ENCODE measurements at regions not wholly inside any gene's neighbourhood (a gene's known extent, or its start where the extent isn't known, plus 50 kb on each side); places are given as distances from the start of the nearest gene placed in this dataset.

- Histone ChIP-seq H3K23ac (ENCODE audit: low read length in 2 of 2) (no peak overlapping the region), H3K36me3 (ENCODE audit: control insufficient read depth in 1 of 2, insufficient read depth in 2 of 2, low read depth in 1 of 2, low read length in 2 of 2) (peaks cover 0 to 5% of the 10 kb centered on the region in 2 experiments), H3K9me3 (ENCODE audit: control insufficient read depth, low read length) (no peaks in the 10 kb centered on the region), H3K79me1 (replicated peaks; ENCODE audit: low read length, poor library complexity, severe bottlenecking) (no peaks in the 10 kb centered on the region), H2AFZ (ENCODE audit: low read depth, low read length) (no peak overlapping the region), H2BK5ac (ENCODE audit: low read depth, low read length, poor library complexity, severe bottlenecking) (no peak overlapping the region), H3K27me3 (ENCODE audit: control insufficient read depth in 1 of 2, insufficient read depth in 1 of 2, low read length in 2 of 2) (no peaks in the 10 kb centered on the region), H3K4me1 (ENCODE audit: control insufficient read depth, insufficient read depth, low read depth, low read length) (peaks cover 38% of the 10 kb centered on the region), H4K91ac (ENCODE audit: low read length) (peak overlapping the region; percentile 92), H3K9ac (ENCODE audit: low read length) (no peak overlapping the region), H4K8ac (ENCODE audit: low read length) (peak overlapping the region; percentile 74), H3K4me2 (ENCODE audit: low read length, poor library complexity, severe bottlenecking) (no peak overlapping the region), H2AK5ac (ENCODE audit: low read length, severe bottlenecking) (no peak overlapping the region), H3K27ac (ENCODE audit: low read length, poor library complexity, severe bottlenecking) (no peak overlapping the region), H2BK12ac (ENCODE audit: low read length in 2 of 2) (peak overlapping the region; percentile 85 to 86), H3K14ac (ENCODE audit: low read length in 2 of 2) (no peak overlapping the region), H3K18ac (ENCODE audit: low read depth in 1 of 2, low read length in 2 of 2) (peak overlapping the region; percentile 64 to 67), H3K4ac (ENCODE audit: low read depth in 1 of 2, low read length in 2 of 2) (peak overlapping the region; percentile 47 to 75), H2BK120ac (ENCODE audit: low read depth, low read length) (peak overlapping the region; percentile 50), H3K4me3 (ENCODE audit: insufficient read depth in 1 of 2, low read depth in 1 of 2, low read length in 2 of 2) (no peak overlapping the region), H2BK15ac (ENCODE audit: low read depth, poor library complexity, severe bottlenecking) (peak overlapping the region; percentile 92)
- no peak for DNase-seq
- 76% methylated on average over 30 of the region's 30 CpGs for WGBS
Measured at GRCh38 chr9:129341171-129341986, 163.3 kb upstream of the IER5L start.

- Histone ChIP-seq H3K27ac (ENCODE audit: low read length, poor library complexity, severe bottlenecking) (no peak overlapping the region), H3K23ac (ENCODE audit: low read length in 2 of 2) (peak overlapping the region in 1 of 2 experiments; percentile 28), H2AK5ac (ENCODE audit: low read length, severe bottlenecking) (no peak overlapping the region), H3K9ac (ENCODE audit: low read length) (no peak overlapping the region), H4K8ac (ENCODE audit: low read length) (peak overlapping the region; percentile 74), H3K79me1 (replicated peaks; ENCODE audit: low read length, poor library complexity, severe bottlenecking) (no peaks in the 10 kb centered on the region), H3K36me3 (ENCODE audit: control insufficient read depth in 1 of 2, insufficient read depth in 2 of 2, low read depth in 1 of 2, low read length in 2 of 2) (peaks cover 0 to 5% of the 10 kb centered on the region in 2 experiments), H2BK120ac (ENCODE audit: low read depth, low read length) (peak overlapping the region; percentile 50), H4K91ac (ENCODE audit: low read length) (peak overlapping the region; percentile 92), H3K4ac (ENCODE audit: low read depth in 1 of 2, low read length in 2 of 2) (peak overlapping the region; percentile 24 to 47), H3K4me2 (ENCODE audit: low read length, poor library complexity, severe bottlenecking) (no peak overlapping the region), H2AFZ (ENCODE audit: low read depth, low read length) (no peak overlapping the region), H2BK15ac (ENCODE audit: low read depth, poor library complexity, severe bottlenecking) (peak overlapping the region; percentile 82), H3K18ac (ENCODE audit: low read depth in 1 of 2, low read length in 2 of 2) (peak overlapping the region; percentile 64 to 79), H3K14ac (ENCODE audit: low read length in 2 of 2) (peak overlapping the region in 1 of 2 experiments; percentile 94), H2BK12ac (ENCODE audit: low read length in 2 of 2) (peak overlapping the region; percentile 86 to 97), H3K27me3 (ENCODE audit: control insufficient read depth in 1 of 2, insufficient read depth in 1 of 2, low read length in 2 of 2) (no peaks in the 10 kb centered on the region), H2BK5ac (ENCODE audit: low read depth, low read length, poor library complexity, severe bottlenecking) (no peak overlapping the region), H3K9me3 (ENCODE audit: control insufficient read depth, low read length) (no peaks in the 10 kb centered on the region), H3K4me1 (ENCODE audit: control insufficient read depth, insufficient read depth, low read depth, low read length) (peaks cover 44% of the 10 kb centered on the region), H3K4me3 (ENCODE audit: insufficient read depth in 1 of 2, low read depth in 1 of 2, low read length in 2 of 2) (no peak overlapping the region)
- no peak for DNase-seq
- WGBS = 80% methylated on average over 12 of the region's 15 CpGs
Measured at GRCh38 chr9:129340427-129341170, 162.5 kb upstream of the IER5L start.

GRCh38 chr9:129339539-129340157 lies 161.6 kb upstream of the IER5L start:
- Histone ChIP-seq H3K14ac (ENCODE audit: low read length in 2 of 2) (peak overlapping the region in 1 of 2 experiments; percentile 97), H3K79me1 (replicated peaks; ENCODE audit: low read length, poor library complexity, severe bottlenecking) (no peaks in the 10 kb centered on the region), H4K8ac (ENCODE audit: low read length) (peak overlapping the region; percentile 89), H2BK5ac (ENCODE audit: low read depth, low read length, poor library complexity, severe bottlenecking) (no peak overlapping the region), H3K27ac (ENCODE audit: low read length, poor library complexity, severe bottlenecking) (no peak overlapping the region), H4K91ac (ENCODE audit: low read length) (peak overlapping the region; percentile 53), H3K9ac (ENCODE audit: low read length) (peak overlapping the region; percentile 15), H3K4ac (ENCODE audit: low read depth in 1 of 2, low read length in 2 of 2) (peak overlapping the region; percentile 88 to 97), H3K23ac (ENCODE audit: low read length in 2 of 2) (peak overlapping the region in 1 of 2 experiments; percentile 47), H2BK120ac (ENCODE audit: low read depth, low read length) (peak overlapping the region; percentile 87), H3K4me2 (ENCODE audit: low read length, poor library complexity, severe bottlenecking) (no peak overlapping the region), H3K9me3 (ENCODE audit: control insufficient read depth, low read length) (no peaks in the 10 kb centered on the region), H2BK12ac (ENCODE audit: low read length in 2 of 2) (peak overlapping the region; percentile 86 to 97), H3K4me1 (ENCODE audit: control insufficient read depth, insufficient read depth, low read depth, low read length) (peaks cover 51% of the 10 kb centered on the region), H3K27me3 (ENCODE audit: control insufficient read depth in 1 of 2, insufficient read depth in 1 of 2, low read length in 2 of 2) (no peaks in the 10 kb centered on the region), H3K36me3 (ENCODE audit: control insufficient read depth in 1 of 2, insufficient read depth in 2 of 2, low read depth in 1 of 2, low read length in 2 of 2) (peaks cover 0 to 5% of the 10 kb centered on the region in 2 experiments), H2AFZ (ENCODE audit: low read depth, low read length) (peak overlapping the region; percentile 20), H3K4me3 (ENCODE audit: insufficient read depth in 1 of 2, low read depth in 1 of 2, low read length in 2 of 2) (no peak overlapping the region), H2AK5ac (ENCODE audit: low read length, severe bottlenecking) (peak overlapping the region; percentile 12), H2BK15ac (ENCODE audit: low read depth, poor library complexity, severe bottlenecking) (peak overlapping the region; percentile 92), H3K18ac (ENCODE audit: low read depth in 1 of 2, low read length in 2 of 2) (peak overlapping the region; percentile 95 to 96)
- 97% methylated on average over 3 of the region's 3 CpGs for WGBS
- DNase-seq = no peak

Data from mesenchymal stem cell (in vitro differentiated cells and primary cell).